OCI-M2 (cell line): ENCODE measurements at regions not wholly inside any gene's neighbourhood (a gene's known extent, or its start where the extent isn't known, plus 50 kb on each side); places are given as distances from the start of the nearest gene placed in this dataset.
"Not testable (repeated sequence)": the region's sequence is repeated elsewhere in the genome, so short reads cannot be mapped to it uniquely, and the experiment has no call there.

ENCODE experiments used
- DNase-seq: peaks from one replicate; lab custom pipeline; 2025; ENCODE audit not compliant: unreplicated experiment; lab: John Stamatoyannopoulos, UW

DNA sequence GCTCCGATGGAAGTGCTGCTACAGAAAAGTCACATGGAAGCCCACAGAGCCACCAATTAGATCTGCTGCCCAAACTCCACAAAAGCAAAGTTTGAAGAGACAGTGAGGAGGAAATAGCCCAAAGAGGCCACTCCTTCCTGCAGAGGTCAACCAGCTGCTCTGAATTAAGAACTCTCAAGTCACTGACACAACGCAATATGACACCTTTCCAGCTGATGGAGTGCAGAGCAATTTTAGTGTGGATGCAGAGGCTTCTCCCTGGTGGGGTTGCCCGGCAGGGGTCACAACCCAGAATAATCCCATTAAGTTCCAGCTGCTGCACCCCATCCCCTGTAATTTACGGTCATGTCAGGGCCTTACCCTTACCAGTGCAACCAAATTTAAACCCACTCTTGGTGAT, 361.9 kb upstream of the JARID2 start:
- no peak for DNase-seq

DNA sequence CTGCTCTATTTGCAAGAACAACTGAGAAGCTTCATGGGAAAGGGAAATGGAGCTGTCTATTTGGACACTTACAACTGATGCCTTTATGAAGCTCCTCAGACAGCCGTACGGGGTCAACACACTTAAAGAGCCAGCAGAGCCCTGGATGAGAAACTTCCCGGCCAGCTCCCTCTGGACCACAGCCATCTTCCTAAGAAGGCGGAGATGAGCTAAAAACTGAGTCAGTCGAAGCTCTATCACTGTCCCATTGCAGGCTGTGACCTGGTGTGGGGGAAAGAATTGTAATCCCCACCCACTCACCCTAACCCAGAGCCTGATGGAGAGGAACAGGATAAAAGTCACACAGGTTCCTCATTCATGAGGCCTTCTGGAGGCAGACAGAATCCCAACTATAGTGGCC, 360.4 kb upstream of the JARID2 start:
- no peak for DNase-seq

GRCh38 chr6:14887181-14887580, 358.7 kb upstream of the JARID2 start:
- no peak for DNase-seq

GRCh38 chr6:14887986-14888574, 357.8 kb upstream of the JARID2 start:
- DNase-seq = no peak

GRCh38 chr6:14888575-14889000, 357.3 kb upstream of the JARID2 start:
- no peak for DNase-seq

DNA sequence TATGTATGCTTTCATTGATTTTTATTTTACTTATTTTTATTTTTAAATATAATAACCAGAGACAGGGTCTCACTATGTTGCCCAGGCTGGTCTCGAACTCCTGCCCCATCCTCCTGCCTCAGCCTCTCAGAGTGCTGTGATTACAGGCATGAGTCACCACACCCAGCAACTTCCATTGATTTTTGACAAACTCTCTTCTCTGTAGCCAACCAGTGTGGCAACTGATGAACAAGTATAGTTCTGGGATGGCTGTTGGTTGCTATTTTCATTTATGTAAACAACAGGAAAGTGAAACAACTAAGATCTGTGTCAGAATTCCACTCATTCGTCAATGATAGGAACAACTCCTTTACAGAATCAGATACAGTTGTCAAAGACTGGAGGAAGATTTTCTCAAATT, 356.7 kb upstream of the JARID2 start:
- no peak for DNase-seq

- no peak for DNase-seq
These were observed 356.0 kb upstream of the JARID2 start for GRCh38 chr6:14889611-14890593.

DNA sequence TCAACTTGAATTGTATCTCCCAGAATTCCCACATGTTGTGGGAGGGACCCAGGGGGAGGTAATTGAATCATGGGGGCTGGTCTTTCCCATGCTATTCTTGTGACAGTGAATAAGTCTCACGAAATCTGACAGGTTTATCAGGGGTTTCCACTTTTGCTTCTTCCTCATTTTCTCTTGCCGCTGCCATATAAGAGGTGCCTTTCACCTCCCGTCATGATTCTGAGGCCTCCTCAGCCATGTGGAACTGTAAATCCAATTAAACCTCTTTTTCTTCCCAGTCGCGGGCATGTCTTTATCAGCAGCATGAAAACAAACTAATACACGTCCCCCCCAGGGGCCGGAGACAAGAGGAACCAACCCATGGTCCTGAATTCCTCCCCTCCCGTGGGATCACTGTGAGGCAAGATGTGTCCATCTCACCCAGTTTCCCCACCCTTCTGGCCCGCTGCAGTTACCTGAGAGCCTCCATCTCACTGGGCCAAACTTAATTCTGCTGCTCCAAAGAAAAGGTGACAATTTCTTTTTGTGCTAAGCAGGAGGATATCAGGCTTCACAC, 354.0 kb upstream of the JARID2 start:
- not testable (repeated sequence) for DNase-seq

DNA sequence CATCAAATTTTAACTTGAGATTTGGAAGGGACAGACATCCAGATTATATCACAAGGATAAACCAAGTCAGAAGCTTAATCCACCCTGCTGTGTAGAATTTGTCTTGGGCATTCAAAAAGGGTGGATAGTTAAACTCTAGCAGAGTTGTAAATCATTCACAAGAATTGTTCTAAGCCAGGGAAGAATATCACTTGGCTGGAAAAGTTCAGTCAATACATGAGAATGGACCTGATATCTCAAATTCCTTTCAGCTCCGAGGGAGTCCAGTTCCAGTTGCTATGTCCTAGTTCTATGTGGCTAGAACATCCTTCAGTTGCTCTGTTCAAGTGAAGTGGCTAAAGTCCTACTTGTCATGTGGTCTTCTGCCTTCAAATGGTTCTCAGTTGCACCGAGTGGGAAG, 351.8 kb upstream of the JARID2 start:
- DNase-seq = no peak

GRCh38 chr6:14896475-14896874, 349.4 kb upstream of the JARID2 start:
- DNase-seq = no peak

- DNase-seq = no peak
These were observed 348.0 kb upstream of the JARID2 start for GRCh38 chr6:14897831-14898230.

DNA sequence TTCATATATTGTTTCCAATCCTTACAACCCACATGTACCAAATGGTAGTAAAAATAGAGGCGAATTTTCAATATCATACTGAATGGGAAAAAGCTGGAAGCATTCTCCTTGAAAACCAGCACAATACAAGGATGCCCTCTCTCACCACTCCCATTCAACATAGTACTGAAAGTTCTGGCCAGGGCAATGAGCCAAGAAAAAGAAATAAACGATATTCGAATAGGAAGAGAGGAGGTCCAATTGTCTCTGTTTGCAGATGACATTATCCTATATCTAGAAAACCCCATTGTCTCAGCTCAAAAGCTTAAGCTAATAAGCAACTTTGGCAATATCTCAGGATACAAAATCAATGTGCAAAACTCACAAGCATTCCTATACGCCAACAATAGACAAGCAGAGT, 346.4 kb upstream of the JARID2 start:
- not testable (repeated sequence) for DNase-seq

- no peak for DNase-seq
These were observed 344.9 kb upstream of the JARID2 start for GRCh38 chr6:14900919-14901318.

DNA sequence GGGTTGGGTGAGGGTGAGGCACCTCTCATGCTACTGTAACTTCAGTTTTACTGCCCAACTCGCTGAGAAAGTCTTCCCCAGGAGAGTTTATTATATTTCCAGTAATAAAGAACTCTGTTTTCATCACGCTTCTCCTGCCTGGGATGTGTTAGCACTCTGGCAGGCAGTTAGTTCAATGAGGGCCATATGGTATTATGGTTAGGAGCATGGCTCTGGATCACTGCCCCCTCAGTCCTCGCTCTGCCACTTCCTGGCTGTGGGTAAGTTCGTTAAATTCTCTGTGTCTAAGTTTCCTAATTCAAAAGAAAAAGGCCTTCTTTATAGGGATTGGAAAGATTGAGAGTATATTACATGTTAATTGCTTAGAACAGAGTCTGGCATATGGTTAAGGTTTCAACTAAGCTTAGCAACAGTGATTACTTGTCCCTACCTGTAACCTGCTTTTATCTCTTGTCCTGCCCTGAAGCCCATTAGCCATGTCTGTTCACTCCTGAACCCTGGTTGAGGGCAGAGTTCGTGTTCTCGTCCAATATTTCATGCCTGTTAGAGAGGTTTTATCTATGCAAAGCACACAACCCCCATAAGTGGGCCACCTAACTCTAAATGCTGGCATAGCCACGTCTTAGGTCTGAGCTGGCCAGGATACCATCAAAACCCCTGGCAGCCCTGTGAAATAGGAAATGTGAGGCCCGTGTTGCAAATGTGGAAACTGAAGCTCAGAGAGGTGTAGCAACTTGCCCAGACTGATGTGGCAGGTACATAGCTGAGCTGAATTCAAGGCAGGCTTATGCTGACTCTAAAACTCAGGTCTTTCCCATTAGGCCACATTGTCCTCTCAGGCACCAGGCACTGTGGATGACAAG, 342.5 kb upstream of the JARID2 start:
- no peak for DNase-seq

DNA sequence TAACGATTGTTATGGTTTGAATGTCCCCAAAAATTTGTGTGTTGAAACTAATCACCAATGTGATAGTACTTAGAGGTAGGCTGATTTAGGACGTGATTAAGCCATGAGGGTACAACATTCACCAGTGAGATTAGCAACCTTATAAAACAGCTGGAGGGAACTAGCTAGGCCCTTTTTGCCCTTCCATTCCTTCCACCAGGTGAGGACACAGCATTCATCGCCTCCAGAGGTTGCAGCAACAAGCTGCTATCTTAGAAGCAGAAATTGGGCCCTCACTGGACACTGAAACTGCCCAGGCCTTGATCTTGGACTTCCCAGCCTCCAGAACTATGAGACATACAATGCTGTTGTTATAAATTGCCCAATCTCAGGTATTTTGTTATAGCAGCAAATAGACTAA, 340.7 kb upstream of the JARID2 start:
- no peak for DNase-seq

DNA sequence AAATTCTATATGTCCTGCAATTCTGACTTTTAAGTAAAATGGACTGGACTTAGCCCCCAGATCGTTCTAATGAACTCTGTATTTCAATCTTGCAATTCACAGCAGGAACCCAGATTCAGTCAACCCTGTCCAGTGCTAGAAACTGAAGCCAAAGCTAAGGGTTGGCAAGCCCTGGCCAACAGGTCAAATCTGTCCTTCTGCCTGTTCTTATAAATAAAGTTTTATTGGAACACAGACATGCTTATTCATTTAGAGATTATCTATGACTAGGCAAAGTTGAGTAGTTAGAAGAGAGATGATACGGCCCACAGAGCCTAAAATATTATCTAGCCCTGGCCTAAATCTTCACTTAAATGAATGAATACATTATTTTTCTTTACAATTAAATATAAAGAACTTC, 339.2 kb upstream of the JARID2 start:
- no peak for DNase-seq

DNA sequence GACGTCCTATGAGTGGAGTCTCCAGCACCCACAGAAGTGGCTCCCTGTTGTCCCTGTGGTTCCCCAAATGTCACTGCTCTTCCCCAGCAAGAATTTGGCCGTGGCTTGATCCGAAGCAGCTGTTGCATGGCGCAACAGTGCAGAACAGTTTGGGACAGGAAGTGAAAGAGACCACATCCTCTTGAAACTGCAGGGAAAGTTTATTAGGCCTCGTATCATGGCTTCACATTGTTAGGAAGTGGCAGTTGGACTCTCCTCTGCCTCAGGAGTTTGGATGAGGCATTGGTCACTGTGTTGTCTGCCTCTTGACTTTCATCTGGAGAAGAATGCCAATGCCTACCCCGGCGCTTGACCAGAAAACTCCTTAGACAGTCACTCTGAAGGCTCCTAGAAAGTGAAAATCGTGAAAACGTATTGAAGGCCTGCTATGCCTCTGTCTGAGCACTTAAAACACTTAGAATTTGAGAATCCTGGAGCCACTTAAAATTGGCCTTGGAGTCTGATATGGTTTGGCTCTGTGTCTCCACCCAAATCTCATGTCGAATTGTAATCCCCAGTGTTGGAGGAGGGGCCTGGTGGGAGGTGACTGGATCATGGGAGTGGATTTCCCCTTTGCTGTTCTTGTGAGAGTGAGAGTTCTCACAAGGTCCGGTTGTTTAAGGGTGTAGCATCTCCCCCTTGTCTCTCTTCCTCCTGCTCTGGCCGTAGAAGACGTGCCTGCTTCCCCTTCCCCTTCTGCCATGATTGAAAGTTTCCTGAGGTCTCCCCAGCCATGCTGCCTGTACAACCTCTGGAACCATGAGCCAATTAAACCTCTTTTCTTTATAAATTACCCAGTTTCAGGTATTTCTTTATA, 334.9 kb upstream of the JARID2 start:
- no peak for DNase-seq

GRCh38 chr6:14912226-14912625, 333.6 kb upstream of the JARID2 start:
- DNase-seq = no peak

GRCh38 chr6:14912706-14913105, 333.2 kb upstream of the JARID2 start:
- DNase-seq = no peak

- no peak for DNase-seq
These were observed 331.9 kb upstream of the JARID2 start for GRCh38 chr6:14913931-14914330.
